T-helper 1 cell treated with Interleukin-12 subunit alpha and Interleukin-12 subunit beta and Interleukin-4 antibody, amounts not matched to agents 30 ng/mL and 1 ng/mL, for 36 hours (primary cell): ENCODE measurements at regions not wholly inside any gene's neighbourhood (a gene's known extent, or its start where the extent isn't known, plus 50 kb on each side); places are given as distances from the start of the nearest gene placed in this dataset.

ENCODE experiments used
- intact Hi-C: fragments of 100-400 bp; cut with micrococcal nuclease; formaldehyde crosslinking; loops from one replicate; pipeline ENCODE4 v1.15.1; 2024

DNA sequence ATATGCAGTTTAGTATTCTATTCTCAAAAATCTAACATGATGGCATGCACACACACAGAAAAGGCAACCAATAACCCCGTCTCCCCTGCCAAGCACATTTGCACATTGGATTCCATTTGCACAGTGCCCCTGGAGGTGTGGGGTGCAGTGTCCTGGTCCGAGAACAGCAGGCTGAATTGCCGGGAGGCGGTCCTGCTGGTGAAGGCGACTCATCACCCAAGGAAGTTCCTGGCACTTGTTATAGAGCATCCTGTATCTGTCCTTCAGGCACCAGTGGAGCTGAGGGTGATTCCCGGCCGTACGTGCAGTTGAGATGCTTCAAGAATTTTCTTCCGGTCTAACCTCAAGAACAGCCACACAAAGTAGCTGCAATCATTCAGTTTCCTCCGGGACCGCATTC lies 73.0 kb upstream of the RAB12 start:
- intact Hi-C loops: no loop called here

GRCh38 chr18:8536922-8537321 lies 72.3 kb upstream of the RAB12 start:
- intact Hi-C loops: no loop called here

DNA sequence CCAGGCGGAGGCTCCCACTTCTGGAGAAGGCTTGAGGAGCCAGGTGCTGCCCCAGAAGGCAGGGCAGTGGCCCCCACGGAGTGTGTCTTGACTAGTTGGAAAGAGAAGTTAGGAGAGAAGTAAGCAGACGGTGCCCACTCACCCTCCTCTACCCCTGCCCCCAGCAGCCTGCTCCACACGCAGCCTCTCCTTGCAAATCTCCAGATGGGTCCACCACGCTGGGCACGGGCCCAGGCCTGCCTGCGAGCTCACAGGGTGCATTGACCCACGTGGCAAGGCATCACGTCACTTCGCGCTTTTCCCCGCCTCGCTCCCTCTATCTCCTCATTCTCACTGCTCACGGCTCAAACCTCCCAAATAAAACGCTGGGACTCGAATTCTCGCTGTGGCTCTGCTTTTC lies 71.8 kb upstream of the RAB12 start:
- intact Hi-C loops: no loop called here

DNA sequence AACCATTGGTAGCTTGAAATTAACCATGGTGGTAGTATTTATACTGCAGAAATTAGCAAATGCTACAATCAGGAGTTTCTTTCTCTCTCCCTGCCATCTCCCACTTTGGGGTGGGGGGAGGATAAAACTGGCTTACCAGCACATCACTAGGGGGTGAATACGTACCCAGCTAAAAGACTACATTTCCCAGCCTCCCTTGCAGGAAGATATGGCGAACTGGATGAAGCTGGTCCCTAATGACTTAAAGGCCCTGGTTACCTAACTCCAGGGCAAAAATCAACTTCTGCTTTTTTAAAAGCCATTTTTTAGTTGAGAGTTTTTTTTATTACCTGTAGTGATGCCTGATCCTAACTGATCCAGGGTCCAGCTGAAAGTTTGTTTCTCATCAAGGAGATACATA lies 70.3 kb upstream of the RAB12 start:
- intact Hi-C loops: no loop called here

DNA sequence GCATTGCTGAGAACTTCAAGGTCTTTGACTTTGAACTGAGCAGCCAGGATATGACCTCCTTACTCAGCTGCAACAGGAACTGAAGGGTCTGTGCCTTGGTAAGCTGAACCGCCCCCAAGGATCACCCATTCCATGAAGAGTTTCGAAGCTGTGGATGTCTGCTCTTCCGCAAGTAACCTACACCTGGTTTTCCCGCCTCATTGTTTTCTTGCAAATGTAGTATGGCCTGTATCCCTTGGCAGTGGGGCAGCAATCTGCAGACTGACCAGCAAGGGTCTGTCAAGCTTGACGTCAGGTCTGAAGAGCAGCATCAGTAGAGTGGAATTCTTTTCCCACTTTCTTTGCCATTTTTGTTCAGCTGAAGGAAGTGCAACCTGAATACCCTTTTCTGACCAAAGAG lies 62.6 kb upstream of the RAB12 start:
- intact Hi-C loops: no loop called here

- intact Hi-C loops: no loop called here
Observed at GRCh38 chr18:8548186-8548585, 61.1 kb upstream of the RAB12 start.

GRCh38 chr18:8549254-8549757 lies 59.9 kb upstream of the RAB12 start:
- intact Hi-C loops: no loop called here

- intact Hi-C loops: no loop called here
Observed at GRCh38 chr18:8552151-8552550, 57.1 kb upstream of the RAB12 start.

GRCh38 chr18:8554354-8554753 lies 54.9 kb upstream of the RAB12 start:
- intact Hi-C loops: no loop called here

DNA sequence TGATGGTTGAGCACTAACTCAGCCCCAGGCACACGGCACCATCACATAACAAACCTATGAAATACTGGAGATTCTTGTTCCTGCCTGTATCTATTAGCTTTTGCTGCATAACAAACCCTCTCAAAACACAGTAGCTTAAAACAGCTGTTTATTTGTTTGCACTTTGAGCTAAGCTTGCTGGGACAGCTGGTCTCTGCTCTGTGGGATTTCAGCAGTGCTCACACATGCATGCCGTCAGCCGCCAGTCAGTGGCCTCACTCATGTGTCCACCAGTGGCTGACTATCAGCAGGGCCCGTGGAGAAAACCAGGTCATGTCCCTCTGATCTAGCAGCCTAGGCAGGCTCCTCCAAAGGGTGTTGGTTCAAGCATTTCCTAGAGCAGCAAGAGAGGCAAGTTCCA lies 52.8 kb upstream of the RAB12 start:
- intact Hi-C loops: no loop called here
